Astrocyte (in vitro differentiated cells and primary cell): ENCODE measurements at regions not wholly inside any gene's neighbourhood (a gene's known extent, or its start where the extent isn't known, plus 50 kb on each side); places are given as distances from the start of the nearest gene placed in this dataset.
A peak's percentile ranks its signal among the peaks of the same experiment; 100 is the strongest.

Experiments used
- DNase-seq: peaks from one replicate; pipeline ENCODE4 v3.0.0-alpha.2; 2010; ENCODE audit warnings: low read depth
- FAIRE-seq: peaks from 2 replicates; lab custom pipeline; 2011; peaks lifted over from hg19 to GRCh38; lab: Jason Lieb, UNC
- H2AFZ ChIP-seq: 2 replicates; pipeline ENCODE4 v1.6.0; 2012; ENCODE audit warnings: low read depth, low read length, inconsistent platforms
- H3K27ac ChIP-seq: 2 replicates; pipeline ENCODE4 v1.5.1; 2011; ENCODE audit warnings: low read depth, low read length, inconsistent platforms
- H3K27me3 ChIP-seq: 2 replicates; pipeline ENCODE4 v1.6.0; 2011; ENCODE audit warnings: low read length, inconsistent platforms; ENCODE audit not compliant: insufficient read depth
- H3K36me3 ChIP-seq: 2 replicates; pipeline ENCODE4 v1.5.1; 2011; ENCODE audit warnings: low read length, inconsistent platforms; ENCODE audit not compliant: insufficient read depth
- H3K4me1 ChIP-seq: 2 replicates; pipeline ENCODE4 v1.5.1; 2011; ENCODE audit warnings: low read length, inconsistent platforms; ENCODE audit not compliant: insufficient read depth
- H3K4me2 ChIP-seq: 2 replicates; pipeline ENCODE4 v1.6.0; 2012; ENCODE audit warnings: low read length, inconsistent platforms
- H3K4me3 ChIP-seq: 2 replicates; pipeline ENCODE4 v1.5.1; 2011; ENCODE audit warnings: low read depth, mild to moderate bottlenecking, low read length, inconsistent platforms; ENCODE audit not compliant: insufficient read depth
- H3K79me2 ChIP-seq: 2 replicates; pipeline ENCODE4 v1.6.0; 2012; ENCODE audit warnings: mild to moderate bottlenecking, low read length, inconsistent platforms; ENCODE audit not compliant: insufficient read depth
- H3K9ac ChIP-seq: 2 replicates; pipeline ENCODE4 v1.6.0; 2012; ENCODE audit warnings: mild to moderate bottlenecking, low read length, inconsistent platforms
- H3K9me3 ChIP-seq: 2 replicates; pipeline ENCODE4 v1.5.1; 2012; ENCODE audit warnings: low read depth, mild to moderate bottlenecking, low read length, inconsistent platforms; ENCODE audit not compliant: insufficient read depth
- H4K20me1 ChIP-seq: 2 replicates; pipeline ENCODE4 v1.6.0; 2012; ENCODE audit warnings: low read length, inconsistent platforms; ENCODE audit not compliant: insufficient read depth
- H3K27ac Mint-ChIP-seq: one replicate; pipeline ENCODE4 v1.8.0; 2021; ENCODE audit warnings: mild to moderate bottlenecking, mixed read lengths; ENCODE audit not compliant: unreplicated experiment
- H3K27me3 Mint-ChIP-seq: one replicate; pipeline ENCODE4 v1.8.0; 2021; ENCODE audit warnings: low read depth, mixed read lengths; ENCODE audit not compliant: unreplicated experiment
- H3K36me3 Mint-ChIP-seq: one replicate; pipeline ENCODE4 v1.8.0; 2021; ENCODE audit warnings: low read depth, mixed read lengths; ENCODE audit not compliant: unreplicated experiment
- H3K4me1 Mint-ChIP-seq: one replicate; pipeline ENCODE4 v1.8.0; 2021; ENCODE audit warnings: low read depth, mixed read lengths; ENCODE audit not compliant: unreplicated experiment
- H3K4me3 Mint-ChIP-seq: one replicate; pipeline ENCODE4 v1.8.0; 2021; ENCODE audit warnings: mild to moderate bottlenecking, moderate library complexity, mixed read lengths; ENCODE audit not compliant: unreplicated experiment
- H3K9me3 Mint-ChIP-seq: one replicate; pipeline ENCODE4 v1.8.0; 2021; ENCODE audit warnings: mild to moderate bottlenecking, mixed read lengths; ENCODE audit not compliant: unreplicated experiment
- EZH2 ChIP-seq: IDR thresholded peaks from 2 replicates; pipeline ENCODE4 v1.6.1; 2012; ENCODE audit warnings: mild to moderate bottlenecking, low read length, inconsistent platforms; ENCODE audit not compliant: insufficient read depth
- TF ChIP-seq, protein P1 (sequence below): IDR thresholded peaks from 2 replicates; pipeline ENCODE4 v1.5.1; 2011; ENCODE audit warnings: low read depth, mild to moderate bottlenecking, inconsistent platforms, low read length, moderate library complexity; ENCODE audit not compliant: insufficient read depth

DNA sequence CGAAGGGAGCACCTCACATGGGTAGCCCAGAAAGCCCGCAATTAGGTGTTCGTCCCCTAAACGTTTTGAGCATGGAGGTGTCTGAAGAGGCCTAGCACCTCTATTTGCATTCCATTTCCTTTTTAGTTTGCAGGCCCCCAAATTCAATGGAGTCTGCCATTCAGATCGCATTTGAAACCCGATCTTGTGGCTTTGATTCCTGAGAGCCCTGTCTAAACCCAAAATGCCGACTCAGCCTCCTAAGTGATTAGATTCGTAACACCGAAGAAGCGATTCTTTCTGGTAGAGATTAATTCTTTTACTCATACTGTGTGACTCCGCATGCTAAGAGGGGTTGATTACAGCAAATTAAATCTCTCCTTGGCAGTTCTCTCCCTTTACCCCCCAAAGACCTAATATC, 415.2 kb upstream of the KAZN start:
- H3K79me2 ChIP-seq: no peaks in the 10 kb centered on the region
- peaks cover 10% of the 10 kb centered on the region for H3K4me1 Mint-ChIP-seq
- DNase-seq (no peak), FAIRE-seq (no peak)
- H3K4me1 ChIP-seq: no peaks in the 10 kb centered on the region
- H3K27me3 Mint-ChIP-seq: peaks cover 6% of the 10 kb centered on the region
- H3K4me2 ChIP-seq: no peak overlapping the region
- no peaks in the 10 kb centered on the region for H3K9me3 ChIP-seq
- H3K27ac ChIP-seq: no peak overlapping the region
- H3K27me3 ChIP-seq: peaks cover 5% of the 10 kb centered on the region
- H3K36me3 Mint-ChIP-seq: no peaks in the 10 kb centered on the region
- H3K9ac ChIP-seq: no peak overlapping the region
- no peak overlapping the region for H2AFZ ChIP-seq
- no peak for TF ChIP-seq EZH2
- TF ChIP-seq, protein P1, sequence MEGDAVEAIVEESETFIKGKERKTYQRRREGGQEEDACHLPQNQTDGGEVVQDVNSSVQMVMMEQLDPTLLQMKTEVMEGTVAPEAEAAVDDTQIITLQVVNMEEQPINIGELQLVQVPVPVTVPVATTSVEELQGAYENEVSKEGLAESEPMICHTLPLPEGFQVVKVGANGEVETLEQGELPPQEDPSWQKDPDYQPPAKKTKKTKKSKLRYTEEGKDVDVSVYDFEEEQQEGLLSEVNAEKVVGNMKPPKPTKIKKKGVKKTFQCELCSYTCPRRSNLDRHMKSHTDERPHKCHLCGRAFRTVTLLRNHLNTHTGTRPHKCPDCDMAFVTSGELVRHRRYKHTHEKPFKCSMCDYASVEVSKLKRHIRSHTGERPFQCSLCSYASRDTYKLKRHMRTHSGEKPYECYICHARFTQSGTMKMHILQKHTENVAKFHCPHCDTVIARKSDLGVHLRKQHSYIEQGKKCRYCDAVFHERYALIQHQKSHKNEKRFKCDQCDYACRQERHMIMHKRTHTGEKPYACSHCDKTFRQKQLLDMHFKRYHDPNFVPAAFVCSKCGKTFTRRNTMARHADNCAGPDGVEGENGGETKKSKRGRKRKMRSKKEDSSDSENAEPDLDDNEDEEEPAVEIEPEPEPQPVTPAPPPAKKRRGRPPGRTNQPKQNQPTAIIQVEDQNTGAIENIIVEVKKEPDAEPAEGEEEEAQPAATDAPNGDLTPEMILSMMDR: no peak
- no peak overlapping the region for H3K4me3 Mint-ChIP-seq
- H3K4me3 ChIP-seq: no peak overlapping the region
- H3K9me3 Mint-ChIP-seq: peaks cover 5% of the 10 kb centered on the region
- H3K36me3 ChIP-seq: no peaks in the 10 kb centered on the region
- H4K20me1 ChIP-seq: no peaks in the 10 kb centered on the region
- H3K27ac Mint-ChIP-seq: no peak overlapping the region

DNA sequence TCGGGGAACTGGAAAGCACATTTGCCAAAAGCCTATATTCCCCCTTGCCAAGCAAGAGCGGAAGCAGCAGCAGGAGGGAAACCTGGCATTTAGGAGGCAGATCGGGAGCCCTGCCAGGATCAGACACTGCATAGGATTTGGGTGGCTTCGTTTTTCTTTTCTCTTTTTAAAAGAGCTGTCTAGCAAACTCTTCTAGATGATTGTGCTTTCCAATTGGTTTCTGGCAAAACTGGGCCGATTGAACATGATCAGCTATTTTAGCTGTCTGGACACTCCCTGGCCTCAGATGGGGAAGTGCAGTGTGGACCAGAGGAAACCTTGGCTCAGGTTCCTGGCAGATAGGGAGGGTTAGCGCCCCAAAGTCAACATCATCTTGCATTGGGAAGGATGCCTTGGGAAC, 414.0 kb upstream of the KAZN start:
- FAIRE-seq: no peak
- Histone ChIP-seq H3K4me1 (no peaks in the 10 kb centered on the region), H3K27ac (no peak overlapping the region), H3K27me3 (peaks cover 5% of the 10 kb centered on the region), H3K9me3 (no peaks in the 10 kb centered on the region), H3K36me3 (no peaks in the 10 kb centered on the region), H2AFZ (no peak overlapping the region), H3K4me2 (no peak overlapping the region), H3K4me3 (no peak overlapping the region), H4K20me1 (no peaks in the 10 kb centered on the region), H3K9ac (no peak overlapping the region), H3K79me2 (no peaks in the 10 kb centered on the region)
- Mint-ChIP-seq H3K27ac (no peak overlapping the region), H3K36me3 (no peaks in the 10 kb centered on the region), H3K27me3 (peaks cover 3% of the 10 kb centered on the region), H3K4me3 (no peak overlapping the region), H3K9me3 (peaks cover 5% of the 10 kb centered on the region), H3K4me1 (peaks cover 13% of the 10 kb centered on the region)
- no peak for DNase-seq
- TF ChIP-seq EZH2: no peak
- TF ChIP-seq, protein P1: no peak

DNA sequence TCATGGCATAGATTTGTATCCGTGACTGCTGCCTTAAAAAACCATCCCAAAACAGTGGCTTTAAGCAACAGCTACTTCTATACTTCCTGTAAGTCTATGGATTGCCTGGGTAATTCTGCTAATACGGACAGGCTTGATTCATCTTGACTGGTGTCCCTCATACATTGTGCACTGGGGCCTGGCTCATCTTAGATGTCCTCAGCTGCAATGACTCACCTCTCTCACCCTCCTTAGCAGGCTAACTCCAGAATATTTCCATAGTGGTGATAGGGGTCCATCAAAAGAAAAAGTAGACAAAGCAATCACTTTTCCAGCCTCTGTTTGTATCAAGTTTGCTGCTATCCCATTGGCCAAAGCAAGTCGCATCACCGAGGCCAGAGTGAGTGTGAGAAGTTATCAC, 409.1 kb upstream of the KAZN start:
- no peak overlapping the region for H2AFZ ChIP-seq
- no peak for FAIRE-seq

More for the DNA sequence above, 409.1 kb upstream of the KAZN start:
- Mint-ChIP-seq H3K27ac (peak overlapping the region; percentile 6), H3K4me1 (peaks cover 17% of the 10 kb centered on the region), H3K4me3 (no peak overlapping the region), H3K36me3 (no peaks in the 10 kb centered on the region), H3K27me3 (peaks cover 6% of the 10 kb centered on the region), H3K9me3 (peaks cover 2% of the 10 kb centered on the region)
- Histone ChIP-seq H4K20me1 (no peaks in the 10 kb centered on the region), H3K9me3 (no peaks in the 10 kb centered on the region), H3K4me3 (no peak overlapping the region), H3K27me3 (peaks cover 5% of the 10 kb centered on the region), H3K4me2 (no peak overlapping the region), H3K27ac (no peak overlapping the region), H3K79me2 (no peaks in the 10 kb centered on the region), H3K4me1 (no peaks in the 10 kb centered on the region), H3K36me3 (no peaks in the 10 kb centered on the region), H3K9ac (no peak overlapping the region)
- DNase-seq: no peak
- TF ChIP-seq EZH2: no peak
- TF ChIP-seq, protein P1: no peak
